Endometrial microvascular endothelial cells (primary cell): ENCODE measurements at regions not wholly inside any gene's neighbourhood (a gene's known extent, or its start where the extent isn't known, plus 50 kb on each side); places are given as distances from the start of the nearest gene placed in this dataset.
"Not testable (repeated sequence)": the region's sequence is repeated elsewhere in the genome, so short reads cannot be mapped to it uniquely, and the experiment has no call there.

ENCODE experiments used
- in situ Hi-C: cut with HindIII; loops from 2 replicates; pipeline ENCODE4 v1.10.0; 2017; ENCODE audit warnings: low sequenced_read_pairs, low pct_unique_long_range_greater_than_20kb; ENCODE audit errors: inconsistent ontology term

DNA sequence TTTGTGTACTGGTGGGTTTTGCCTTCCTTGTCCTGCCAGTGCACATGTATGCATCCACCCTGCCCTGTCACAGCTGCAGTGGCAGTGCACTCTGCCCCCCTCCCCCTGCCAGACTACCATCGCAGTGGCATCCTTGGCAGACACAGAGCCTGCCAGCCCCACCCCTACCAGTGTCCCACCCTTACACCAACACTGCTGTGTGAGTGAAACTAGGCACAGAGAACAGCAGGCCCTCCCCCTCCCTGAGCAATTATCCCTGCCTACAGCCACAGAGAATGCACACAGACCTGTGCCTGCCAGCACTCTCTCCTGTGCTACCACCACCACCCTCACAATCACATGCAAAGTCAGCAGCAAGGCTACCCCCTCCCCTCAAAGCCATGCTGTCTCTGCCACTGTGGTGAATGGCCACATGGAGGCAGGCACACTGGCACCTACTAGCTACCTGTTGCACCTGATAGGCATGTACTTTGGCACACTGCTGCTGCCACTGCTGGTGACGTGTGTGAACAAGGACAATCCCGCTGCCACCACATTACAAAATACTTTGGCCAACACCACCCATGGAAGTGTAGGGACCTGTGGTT, 239.8 kb downstream of the CALCRL start:
- in situ Hi-C loops, result no loop called here

DNA sequence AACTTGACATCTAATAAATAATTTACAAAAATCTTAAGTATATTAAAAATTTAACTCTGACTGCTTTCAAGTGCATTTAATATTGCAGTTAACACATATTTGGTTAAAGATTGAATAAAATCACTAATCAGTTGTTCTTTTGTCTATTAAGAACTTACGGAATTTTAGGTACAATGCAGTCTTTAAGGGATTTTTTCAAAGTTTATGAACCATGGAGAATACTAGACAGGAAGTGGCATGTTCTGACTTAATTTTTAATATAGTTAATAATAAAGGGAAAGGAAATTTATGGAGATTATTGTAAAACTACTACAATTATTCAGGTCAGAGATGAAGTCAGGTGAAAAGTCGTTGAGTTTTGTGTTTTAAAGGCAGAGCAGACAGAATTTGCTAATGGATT, 240.9 kb downstream of the CALCRL start:
- in situ Hi-C loops, result no loop called here

DNA sequence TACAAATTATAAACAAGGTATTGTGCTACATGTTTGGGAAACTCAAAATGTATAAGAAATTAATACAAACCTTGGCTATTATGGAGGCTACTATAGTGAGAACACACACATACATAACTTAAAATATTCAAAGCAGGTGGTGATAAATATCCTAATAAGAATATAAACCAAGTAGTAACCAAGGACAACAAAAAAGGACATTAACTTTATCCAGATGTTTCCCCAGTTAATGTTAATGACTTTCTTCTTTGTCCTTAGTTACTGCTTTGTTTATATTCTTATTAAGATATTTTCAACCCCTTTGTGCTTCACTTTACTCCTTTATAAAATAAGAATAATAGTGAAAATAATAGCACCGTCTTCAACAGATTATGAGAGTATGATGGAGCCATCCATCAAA, 241.6 kb downstream of the CALCRL start:
- in situ Hi-C loops, result no loop called here

DNA sequence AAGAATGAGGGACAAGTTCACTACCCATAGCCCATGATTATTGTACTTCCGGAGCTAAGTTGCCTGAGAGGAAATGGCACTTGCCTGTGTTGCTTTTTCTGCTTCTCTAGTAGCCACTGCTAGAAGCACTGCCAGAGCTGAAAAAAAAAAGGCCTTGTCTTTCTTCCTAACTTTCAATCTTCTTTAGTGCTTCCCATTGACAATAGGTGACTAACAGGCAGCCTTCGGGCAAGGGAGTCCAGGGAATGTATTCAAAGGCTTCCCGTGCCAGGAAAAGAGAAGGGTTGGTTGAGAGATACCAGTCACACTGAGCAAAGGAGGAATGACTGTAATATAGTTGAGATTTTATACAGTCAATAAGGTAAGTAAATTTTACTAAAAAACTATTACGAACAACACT, 242.0 kb downstream of the CALCRL start:
- in situ Hi-C loops, result no loop called here

DNA sequence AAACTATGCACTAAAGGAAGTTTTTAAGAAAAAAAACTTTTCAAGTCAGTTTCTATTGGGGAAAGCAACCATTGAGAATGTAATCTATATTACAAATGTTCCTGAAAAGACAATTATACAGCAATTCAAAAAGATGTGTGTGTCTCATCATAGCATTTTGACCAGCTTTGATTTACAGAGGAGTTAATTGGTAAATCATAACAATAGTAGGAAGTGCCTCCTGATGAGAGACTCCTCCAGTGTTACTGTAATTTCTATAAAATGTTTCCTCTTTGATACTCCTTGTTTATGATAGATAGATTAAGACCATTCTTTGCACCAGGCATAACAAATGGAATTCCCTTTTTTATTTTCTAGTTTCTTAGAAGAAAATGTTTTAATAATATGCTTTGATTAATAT, 249.9 kb downstream of the CALCRL start:
- in situ Hi-C loops, result no loop called here

DNA sequence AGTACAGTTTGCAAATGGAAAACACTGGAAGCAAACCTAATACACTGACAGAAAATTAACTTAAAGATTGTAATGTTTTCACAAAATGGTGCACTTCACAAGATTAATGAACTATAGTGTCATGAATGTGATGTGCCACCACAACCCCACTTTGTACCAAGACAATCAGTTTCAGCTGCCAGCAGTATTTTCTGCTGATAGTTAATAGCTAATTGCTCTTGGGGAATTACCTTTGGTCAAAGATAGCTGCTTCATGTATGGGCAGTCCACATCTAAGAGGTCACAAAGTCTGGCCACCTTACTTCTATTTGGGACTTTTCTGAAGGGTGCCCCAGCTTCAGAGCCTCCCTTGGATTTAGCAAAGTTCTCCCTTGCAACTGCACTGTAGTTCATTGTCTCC, 254.0 kb downstream of the CALCRL start:
- in situ Hi-C loops, result no loop called here

DNA sequence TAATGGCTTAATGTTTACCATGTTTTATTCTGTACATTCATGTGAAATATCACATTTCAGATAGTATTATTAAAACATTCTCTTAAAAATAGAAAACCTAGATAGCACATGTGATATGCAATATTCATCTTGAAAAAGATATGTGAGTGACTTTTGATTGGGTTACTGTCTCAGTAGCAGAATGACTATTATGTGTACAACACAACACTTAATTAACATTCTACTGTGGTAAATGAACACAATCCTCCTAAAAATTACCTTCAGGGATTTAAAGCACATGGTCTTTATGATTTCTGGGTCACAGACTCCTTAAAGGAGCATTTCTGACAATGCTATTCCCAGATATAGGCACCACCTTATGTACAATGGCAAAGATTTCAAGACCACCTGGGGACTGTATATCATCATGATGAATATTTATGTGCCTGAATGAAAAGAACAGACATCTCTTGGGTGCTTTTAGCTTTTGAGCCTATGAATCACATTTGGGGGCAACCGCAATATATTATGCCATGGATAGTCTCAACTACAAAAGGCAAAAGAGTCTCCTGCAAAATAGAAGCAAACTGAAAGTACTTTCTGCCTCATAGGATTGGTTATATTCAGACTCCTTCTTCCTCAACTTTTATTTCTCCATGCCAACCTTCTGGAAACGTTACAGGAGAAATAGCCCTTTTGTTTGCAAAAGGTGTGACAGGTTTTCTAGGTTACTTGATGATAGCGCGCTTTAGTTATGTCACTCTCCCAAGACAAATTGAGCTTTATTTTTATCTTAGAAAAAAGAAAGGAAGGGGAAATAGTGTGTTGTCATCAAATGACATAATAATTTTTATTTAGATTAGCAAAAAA, 259.0 kb downstream of the CALCRL start:
- in situ Hi-C loops, result no loop called here

DNA sequence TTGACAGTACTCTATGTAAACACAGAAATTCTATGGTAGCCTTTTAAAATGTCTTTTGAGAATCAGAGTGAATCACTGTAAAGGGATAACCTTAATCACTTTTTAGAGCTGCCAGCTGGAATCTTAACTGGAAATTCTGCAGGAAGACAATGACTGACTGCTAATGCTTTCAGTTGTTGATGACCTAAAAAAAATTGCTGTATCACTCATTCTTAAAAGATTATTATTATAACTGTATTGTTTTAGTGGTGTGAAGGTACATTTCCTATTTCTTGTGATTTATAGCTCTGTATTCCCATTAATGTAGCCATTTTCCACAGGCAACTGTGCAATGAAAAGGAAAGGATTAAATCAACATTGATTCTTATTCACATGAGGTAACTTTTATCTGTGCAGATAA, 260.5 kb downstream of the CALCRL start:
- in situ Hi-C loops, result no loop called here

DNA sequence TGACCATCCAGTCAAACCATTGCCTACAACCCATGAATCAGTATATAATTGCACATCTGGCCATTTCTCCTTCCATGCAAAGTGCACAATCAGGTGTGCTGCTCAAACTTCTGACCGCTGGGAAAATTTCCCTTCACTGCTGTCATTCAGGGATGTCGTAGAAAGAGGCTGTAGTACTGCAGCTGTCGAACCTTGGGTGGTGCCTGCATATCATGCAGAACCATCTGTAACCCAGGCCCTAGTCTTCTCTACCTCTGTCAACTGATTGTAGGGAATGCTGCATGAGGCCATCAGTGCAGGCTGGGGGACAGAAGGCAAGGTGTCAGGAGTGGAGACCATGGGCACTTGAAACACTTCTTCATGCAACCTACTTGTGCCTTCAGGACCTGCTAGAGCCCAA, 267.5 kb downstream of the CALCRL start:
- in situ Hi-C loops, result no loop called here

DNA sequence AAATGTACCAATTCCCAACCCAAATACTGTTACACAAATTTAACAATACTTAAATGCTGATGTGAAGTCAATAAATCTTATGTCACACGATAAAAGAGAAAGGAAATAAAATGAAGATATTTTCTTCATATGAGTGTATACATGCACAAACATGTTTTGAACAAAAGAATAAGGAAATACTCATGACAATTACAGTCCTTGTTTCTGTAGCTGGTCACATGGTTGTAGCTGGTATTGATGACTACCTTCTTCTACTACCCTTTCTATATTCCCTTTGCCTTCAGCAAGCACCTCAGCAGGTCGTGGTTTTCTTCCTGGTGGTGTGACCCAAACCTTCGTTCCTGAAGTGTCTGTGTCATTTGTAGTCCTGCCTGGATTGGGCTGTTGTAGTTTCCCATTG, 269.2 kb downstream of the CALCRL start:
- in situ Hi-C loops, result not testable (repeated sequence)

DNA sequence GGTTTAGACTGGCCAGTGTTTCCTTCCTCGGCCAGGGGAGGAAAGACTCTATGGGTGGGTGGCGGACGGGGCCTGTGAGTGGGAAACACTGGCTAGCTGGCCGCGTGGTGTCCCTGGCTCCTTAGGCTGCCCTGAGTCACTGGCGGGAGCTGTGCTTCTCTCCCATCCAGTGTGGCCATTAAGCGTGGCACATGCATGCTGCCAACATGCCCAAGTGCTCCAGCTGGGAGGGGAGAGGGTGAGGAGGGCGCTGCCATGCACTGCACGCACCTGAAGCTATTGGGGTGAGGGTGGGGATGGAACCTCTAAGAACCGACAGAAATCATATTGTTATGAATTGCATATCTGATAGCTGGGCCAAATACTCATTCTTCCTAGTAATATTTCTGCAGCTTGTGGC, 270.8 kb downstream of the CALCRL start:
- in situ Hi-C loops, result no loop called here

DNA sequence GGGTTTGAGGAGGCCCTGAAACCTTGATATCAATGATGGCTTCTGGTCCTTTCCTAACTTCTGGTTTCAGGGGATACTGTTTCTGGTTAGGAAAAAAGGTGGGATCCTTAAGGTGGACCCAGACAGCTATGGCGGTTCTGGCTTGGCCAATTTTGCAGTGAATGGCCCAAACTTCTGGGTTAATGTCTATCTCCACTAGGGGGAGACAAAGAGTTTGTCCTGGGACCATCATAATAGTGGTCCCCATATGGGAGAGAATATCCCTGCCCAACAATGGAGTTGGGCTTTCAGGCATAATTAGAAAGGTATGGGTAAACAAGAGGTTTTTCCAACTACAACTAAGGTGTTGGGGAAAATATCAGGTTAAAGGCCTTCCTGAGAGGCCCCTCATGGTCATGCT, 273.5 kb downstream of the CALCRL start:
- in situ Hi-C loops, result no loop called here

DNA sequence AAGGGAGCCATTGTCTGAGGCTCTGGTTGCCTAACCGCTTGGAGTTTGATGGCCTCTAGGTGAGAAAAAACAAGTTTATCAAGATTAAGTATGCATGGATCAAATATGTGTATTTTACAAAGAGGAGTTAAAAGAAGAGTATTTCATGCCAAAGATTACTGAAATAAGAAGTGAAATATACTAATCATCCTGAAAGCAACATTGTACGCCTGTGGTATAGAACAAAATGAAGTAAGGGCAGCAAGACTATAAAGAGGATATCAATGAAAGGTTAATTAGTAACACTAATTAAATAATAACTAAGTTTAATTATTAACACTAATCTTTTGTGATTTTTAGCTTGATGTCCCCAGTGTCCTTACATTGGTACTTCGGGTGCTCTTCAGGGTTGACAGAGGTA, 276.7 kb downstream of the CALCRL start:
- in situ Hi-C loops, result no loop called here

DNA sequence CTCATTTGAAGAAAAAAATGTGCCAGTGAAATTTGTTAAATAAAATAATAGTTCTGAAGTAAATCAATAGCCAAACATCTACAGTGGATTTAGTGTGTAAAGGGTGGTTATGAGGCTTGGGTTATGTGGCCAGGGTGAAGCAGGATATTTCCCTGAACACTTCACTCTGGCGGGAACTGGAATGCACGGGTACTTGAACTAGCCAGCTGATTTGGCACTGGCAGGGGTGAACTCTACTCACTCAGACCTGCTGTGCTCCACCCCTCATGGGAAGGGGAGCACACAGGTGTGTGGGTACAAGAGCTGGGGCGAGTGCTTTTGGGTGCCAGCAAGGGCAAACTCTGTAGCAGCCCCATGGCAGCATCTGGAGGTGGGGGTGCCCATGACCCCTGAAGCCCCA, 278.2 kb downstream of the CALCRL start:
- in situ Hi-C loops, result no loop called here

DNA sequence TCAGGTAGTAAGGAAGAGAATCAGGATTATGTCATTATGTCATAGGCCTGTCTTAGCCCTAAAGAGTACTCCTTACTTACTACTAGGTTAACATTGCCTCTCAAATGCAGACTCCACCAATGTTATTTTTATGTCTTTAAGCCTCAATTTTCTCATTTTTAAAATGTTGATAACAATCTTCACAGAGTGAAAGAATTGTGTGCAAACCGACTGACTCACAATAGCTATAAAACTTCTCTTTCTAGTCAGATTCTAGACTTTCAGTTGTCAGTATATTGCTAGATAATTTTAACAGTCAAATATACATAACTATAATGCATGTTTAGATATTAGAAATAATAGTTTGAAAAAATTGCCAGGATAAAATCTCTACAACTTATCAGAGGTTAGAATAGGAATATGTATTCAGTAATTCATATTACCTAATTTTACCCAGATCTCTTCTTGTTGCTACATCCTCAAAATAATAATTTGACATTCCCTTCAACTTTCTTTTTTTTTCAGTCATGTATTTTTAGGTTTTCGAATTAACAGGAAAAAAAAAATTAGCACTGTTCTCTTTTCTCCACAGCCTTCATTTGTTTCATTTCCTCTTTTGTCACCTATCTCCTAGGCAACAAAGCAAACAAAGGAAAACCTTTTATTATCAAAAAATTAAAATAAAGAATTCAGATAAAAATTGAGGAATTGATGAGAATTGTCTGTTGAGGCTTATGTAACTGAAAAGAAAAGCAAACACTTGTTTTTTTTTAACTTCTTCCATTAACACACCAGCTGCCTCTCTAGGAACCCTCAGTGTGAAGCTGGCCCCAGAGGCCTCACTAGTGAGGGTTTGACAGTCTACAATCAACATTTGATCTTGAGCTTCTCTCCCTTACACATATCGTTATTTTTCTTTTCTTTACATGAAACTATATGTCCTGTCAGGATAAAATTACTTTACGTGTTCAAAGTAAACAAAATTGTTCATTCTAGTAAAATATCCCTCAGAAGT, 279.0 kb downstream of the CALCRL start:
- in situ Hi-C loops, result no loop called here

DNA sequence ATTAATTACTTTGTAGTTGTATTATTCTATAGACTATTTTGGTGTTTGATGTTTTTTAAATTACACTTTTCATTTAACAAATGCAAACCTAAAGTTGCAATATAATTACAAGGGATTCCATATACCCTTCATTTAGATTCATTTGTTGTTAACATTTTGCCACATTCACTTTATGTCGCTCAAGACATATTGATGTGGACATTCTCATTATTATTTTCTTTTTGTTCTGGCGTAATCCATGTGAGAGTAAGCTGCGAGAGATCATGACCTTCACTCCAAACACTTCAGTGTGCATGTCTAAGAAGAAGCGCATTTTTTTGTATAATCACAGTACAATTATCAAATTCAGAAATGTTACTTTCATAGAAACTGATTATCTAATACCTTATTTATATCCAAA, 280.6 kb downstream of the CALCRL start:
- in situ Hi-C loops, result no loop called here

DNA sequence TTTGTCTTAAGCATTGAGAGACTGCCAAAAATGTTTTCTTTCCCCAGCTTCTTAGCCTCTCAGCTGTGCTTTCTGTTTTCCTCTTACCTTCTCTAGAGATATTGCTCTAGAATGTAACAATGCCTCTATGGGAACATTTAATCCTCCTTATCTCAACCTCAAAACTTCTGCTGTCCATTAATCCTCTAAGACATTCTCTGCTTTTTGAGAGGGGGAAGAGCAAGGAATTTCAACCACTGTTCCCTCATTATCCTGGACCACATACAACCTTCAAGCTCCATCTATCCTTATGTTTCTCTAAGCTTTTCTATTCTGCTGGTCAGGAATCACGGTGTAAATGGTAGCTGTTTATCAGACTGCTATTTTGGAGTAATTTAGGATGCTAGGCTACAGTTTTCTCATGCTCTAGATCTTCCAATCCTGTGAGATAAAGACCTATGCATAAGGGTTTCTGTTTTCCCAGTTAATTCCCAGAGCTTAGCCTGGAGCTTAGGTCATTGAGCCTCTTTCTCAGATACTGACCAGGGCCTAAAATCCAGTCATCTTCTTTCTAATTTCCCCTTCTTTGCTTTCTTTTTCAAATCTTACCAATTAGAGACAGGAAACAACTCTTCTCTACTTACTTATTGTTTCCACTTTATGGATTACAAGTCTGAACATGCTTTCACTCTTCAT, 282.0 kb downstream of the CALCRL start:
- in situ Hi-C loops, result no loop called here

DNA sequence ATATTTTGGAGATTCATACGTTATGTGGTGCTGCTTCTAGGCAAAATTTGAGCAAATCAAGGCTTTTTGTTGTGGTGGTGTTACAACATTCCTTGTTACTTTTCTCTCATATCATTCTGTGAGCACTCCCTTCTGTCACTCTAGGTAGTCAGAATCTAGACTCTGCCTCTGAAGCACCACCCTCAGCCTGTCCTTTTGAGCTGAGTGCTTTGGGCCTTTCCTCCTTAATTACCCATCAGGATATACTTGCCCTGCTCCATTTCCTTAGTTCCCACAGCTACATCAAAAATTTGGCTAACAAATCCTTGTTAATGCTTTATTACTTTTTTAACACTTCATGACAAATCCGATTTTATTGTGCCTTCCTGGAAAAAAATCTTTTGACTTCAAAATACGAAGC, 289.6 kb downstream of the CALCRL start:
- in situ Hi-C loops, result no loop called here

DNA sequence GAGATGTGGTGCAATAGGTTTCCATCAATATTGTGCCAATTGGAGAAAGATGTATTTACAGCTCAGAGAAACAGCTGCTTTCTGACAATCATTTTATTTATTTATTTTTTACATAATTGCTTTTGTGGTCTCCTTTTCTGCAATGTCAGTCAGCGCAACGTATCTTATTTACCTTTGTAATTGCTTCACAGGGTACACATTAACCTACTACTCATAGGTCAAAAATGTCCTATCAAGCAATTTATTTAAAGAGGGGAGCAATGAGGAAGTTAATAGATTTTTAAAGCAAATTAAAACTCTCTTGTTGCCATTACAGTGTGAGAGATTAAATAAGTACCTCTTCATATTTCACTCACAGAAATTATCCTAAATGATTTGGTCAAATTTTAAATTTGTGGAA, 291.0 kb downstream of the CALCRL start:
- in situ Hi-C loops, result no loop called here
